AG08395 (cell line): ENCODE measurements at regions not wholly inside any gene's neighbourhood (a gene's known extent, or its start where the extent isn't known, plus 50 kb on each side); places are given as distances from the start of the nearest gene placed in this dataset.
A peak's percentile ranks its signal among the peaks of the same experiment; 100 is the strongest.
"Not testable (repeated sequence)": the region's sequence is repeated elsewhere in the genome, so short reads cannot be mapped to it uniquely, and the experiment has no call there.

ENCODE experiments used
- DNase-seq: peaks from one replicate; pipeline ENCODE4 v3.0.0; 2012; ENCODE audit warnings: mixed read lengths, low spot score

DNA sequence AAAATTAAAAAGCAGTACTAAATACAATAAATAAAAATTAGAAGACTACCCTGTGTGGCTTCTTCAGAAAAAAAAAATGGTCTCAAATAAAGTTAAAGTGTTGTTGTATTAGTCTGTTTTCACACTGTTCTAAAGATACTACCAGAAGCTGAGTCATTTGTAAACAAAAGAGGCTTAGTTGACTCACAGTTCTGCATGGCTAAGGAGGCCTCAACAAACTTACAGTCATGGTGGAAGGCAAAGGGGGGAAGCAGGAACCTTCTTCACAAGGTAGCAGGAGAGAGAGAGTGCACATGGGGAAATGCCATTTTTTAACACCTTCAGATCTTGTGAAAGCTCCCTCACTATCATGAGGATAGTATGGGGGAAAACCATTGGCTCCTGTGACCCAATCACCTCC lies 612.8 kb downstream of the RNF144A start:
- DNase-seq, result no peak

DNA sequence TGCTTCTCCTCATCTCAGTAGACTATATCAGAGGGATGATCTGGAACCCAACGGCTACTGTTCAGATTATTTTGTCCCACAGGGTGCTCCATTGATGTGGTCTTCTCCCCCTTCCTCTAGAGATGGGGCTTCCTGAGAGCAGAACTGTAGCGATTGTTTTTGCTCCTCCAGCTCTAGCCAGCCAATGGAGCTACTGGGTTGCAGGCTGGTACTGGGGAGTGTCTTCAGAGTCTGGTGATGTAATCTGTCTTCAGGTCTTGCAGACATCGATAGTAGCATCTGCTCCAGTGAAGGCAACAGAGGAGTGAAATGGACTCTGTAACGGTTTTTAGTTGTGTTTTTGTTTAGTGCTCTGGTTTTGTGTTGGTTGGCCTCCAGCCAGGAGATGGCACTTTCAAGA lies 621.9 kb downstream of the RNF144A start:
- DNase-seq, result no peak

- peak; percentile 12 for DNase-seq
Observed at GRCh38 chr2:7539760-7540159, 622.5 kb downstream of the RNF144A start.

DNA sequence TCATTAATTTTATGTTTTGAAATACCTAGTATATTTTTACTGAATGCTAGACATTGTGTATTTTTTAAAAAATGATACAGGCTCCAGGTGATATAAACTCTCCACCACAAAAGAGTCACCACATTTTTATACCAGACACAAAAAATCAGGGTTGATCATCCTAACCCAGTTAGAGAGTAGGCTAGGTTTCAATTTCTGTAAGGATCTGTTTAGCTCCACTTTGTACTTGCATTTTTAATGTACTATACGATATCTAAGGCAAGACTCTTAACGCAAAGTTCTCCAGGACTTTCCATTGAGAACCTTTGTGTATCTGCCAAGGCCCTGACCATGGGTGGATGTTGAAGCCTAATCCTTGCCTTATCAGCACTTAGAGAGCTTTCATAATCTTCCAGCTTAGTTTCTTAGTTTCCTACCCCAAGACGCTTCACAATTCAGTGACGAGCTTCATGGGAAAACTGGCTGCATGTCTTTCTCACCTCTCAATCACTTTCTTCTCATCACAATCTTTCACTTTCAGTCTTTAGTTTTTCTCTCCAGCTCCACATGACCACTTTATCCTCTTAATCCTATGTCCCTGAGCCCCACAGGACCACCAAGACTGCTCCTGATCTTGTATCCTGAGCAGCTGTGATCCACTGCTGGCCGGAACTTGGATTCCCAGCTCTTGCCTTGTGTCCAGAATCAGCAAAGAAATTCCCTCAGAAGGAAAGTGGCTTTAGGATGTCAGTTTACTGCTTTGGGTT lies 635.8 kb downstream of the RNF144A start:
- DNase-seq, result no peak

- no peak for DNase-seq
Observed at GRCh38 chr2:7555260-7555659, 638.0 kb downstream of the RNF144A start.

GRCh38 chr2:7557376-7557775 lies 640.2 kb downstream of the RNF144A start:
- DNase-seq, result no peak

- no peak for DNase-seq
Observed at GRCh38 chr2:7559791-7560190, 642.6 kb downstream of the RNF144A start.

GRCh38 chr2:7566382-7566881 lies 649.2 kb downstream of the RNF144A start:
- DNase-seq, result no peak

GRCh38 chr2:7567116-7567515 lies 649.9 kb downstream of the RNF144A start:
- not testable (repeated sequence) for DNase-seq

DNA sequence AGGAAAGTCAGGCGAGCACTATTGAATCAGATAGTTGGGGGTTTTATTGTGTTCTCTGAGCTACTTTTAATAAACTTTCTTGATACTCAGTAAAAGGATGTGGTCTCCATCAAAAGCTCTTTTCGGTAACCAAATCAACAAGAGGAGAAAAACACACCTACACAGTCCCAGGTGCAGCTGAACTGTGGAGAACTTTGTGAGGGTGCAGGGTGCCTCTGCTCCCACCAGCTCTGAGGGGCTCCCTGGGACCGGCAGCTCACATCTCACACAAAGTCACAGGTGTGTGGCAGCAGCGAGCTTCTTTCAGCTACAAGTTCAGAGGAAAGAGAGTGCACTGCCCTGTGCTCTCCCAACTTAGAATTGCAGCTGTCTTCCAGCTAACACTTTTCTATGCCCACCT lies 650.4 kb downstream of the RNF144A start:
- no peak for DNase-seq

DNA sequence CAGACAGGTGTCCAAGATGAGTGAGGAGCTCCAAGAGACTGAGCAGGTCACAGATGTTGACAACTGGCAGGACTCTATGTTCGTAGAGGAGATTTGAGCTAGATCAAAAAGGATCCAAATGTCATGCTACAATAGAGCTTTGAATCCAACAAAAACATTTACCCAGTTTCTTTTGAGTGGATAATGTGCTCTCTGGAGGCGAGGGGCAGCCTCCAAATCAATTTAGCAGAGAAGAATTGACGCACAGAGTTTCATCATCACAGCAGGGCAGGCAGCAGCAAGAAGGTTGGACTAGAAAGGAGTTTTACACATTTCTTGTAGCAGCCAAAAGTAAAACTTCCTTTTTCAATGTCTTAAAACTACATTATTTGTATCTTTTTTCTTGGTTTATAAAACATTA lies 653.0 kb downstream of the RNF144A start:
- no peak for DNase-seq

DNA sequence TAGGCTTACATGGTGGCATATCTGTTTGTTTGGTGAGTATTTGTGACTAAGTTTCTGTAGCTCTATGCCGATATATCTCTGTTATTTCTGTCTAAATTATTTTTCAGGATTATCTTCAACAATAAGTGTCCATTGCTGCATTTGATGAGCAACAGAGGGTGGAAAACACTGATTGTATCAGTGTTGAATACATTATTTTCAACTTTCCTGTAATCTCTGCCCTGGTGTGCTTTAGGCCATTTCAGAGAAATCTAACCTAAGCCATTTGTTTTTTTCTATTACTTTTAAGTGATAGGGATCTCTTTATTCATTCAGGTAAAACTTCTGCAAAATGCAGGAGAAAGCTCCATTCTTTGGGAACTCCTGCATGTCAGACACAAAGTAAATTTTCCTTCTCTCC lies 654.5 kb downstream of the RNF144A start:
- DNase-seq, result no peak

DNA sequence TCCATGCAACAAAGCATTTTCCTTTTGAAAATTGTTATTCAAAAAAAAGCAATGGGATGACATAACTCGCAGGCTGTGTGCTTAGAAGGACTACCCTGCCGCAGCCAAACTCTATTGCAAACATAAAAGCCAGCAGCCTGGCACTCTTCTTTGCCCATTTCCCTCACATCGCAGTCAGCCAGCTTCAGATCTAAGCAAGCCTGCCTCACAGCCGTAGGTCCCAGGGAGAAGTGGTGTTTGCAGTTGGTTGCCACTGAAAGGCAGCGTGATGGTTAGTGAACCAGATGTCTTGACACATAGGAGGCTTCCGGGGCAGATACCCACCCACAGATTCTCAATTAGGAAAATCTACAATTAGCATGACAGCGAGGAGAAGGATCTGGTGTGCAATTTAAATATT lies 655.2 kb downstream of the RNF144A start:
- DNase-seq, result no peak

DNA sequence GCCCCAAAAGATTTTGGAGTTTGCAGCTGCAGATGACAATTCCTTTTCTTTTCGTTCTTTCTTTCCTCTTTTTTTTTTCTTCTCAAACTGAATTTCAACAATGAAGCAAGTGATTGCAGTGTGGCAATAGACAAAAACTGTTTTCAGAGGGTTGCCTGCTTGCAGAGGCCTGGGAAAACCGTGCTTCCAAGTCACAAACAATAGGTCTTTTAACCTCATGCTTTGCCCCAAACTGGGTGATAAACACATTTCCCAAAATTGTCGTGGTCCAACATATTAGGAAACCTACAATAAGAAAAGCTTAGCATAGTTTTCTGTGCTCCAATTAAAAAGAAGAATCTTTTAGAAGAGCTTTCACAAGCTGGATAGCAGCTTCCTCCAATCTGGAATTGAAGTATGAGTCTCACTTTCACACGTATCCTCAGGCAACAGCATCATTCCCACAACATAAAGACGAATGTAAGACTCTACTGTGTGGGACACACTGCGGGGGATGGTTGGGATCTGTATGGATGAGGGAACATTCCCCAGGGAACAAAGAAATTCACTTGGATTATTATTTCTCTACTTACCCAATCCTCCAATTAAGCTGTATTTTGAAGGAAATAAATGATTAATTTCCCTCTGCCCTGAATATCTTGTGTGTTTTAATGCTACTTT lies 656.1 kb downstream of the RNF144A start:
- no peak for DNase-seq

- DNase-seq, result no peak
Observed at GRCh38 chr2:7574385-7574784, 657.2 kb downstream of the RNF144A start.

DNA sequence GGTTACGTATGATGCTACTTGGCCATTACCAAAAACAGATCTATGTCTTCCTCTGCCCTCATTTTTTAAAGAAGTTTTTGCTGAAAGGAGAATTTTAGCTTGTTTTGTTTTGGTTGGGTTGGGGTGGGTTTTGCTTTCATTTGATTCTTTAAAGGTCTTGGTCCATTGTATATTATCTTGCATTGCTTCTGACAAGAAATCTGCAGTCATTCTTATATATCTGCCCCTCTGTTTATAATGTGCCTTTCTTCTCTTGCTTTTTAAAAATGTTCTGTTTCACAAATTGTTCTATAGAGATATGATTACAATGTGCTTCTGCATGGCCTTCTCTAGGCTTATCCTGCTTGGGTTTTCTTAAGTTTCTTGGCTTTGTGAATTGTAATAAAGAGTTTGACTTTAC lies 660.6 kb downstream of the RNF144A start:
- DNase-seq, result no peak

- DNase-seq, result no peak
Observed at GRCh38 chr2:7584017-7584416, 666.8 kb downstream of the RNF144A start.

DNA sequence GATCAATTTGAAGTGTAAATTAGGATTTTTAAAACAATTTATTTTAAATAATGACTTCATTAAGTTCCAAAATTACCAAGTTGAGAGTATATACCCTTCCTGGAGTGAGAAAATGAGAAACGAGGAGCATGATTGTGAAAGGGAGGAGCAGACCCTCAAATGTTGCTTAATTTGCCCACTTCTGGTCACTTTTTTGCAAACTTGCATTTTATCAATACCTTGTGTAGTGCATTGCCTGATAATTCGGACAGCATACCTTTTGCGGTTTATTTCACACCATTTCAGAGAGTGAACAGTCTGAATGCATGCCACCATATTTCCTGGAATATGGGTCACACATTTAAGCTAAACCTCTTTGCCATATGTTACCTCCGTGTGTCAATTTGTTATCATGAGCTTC lies 669.7 kb downstream of the RNF144A start:
- no peak for DNase-seq

DNA sequence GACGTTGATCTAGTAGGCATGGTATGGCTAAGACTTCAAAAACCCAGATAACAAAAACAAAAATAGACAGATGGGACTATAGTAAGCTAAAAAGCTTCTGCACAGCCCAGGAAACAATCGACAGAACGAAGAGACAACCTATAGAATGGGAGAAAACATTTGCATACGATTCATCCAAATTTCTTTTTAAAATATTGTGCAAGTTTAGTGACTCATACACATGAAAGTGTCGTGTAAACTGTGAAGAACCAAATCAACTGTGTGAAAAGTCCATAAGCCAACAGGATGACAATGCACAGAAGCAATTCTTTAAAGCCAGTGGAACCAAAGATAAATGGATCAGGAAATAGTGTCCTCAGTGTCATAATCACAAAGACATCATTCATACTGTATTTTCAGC lies 671.1 kb downstream of the RNF144A start:
- no peak for DNase-seq

GRCh38 chr2:7592618-7593140 lies 675.5 kb downstream of the RNF144A start:
- DNase-seq, result no peak

GRCh38 chr2:7593360-7593759 lies 676.1 kb downstream of the RNF144A start:
- no peak for DNase-seq

- no peak for DNase-seq
Observed at GRCh38 chr2:7594211-7594610, 677.0 kb downstream of the RNF144A start.

- DNase-seq, result no peak
Observed at GRCh38 chr2:7595206-7595605, 678.0 kb downstream of the RNF144A start.
